PC-3 (cell line): ENCODE measurements at regions not wholly inside any gene's neighbourhood (a gene's known extent, or its start where the extent isn't known, plus 50 kb on each side); places are given as distances from the start of the nearest gene placed in this dataset.
"Not testable (repeated sequence)": the region's sequence is repeated elsewhere in the genome, so short reads cannot be mapped to it uniquely, and the experiment has no call there.

Experiments
- ATAC-seq: fragments of 200-7000 bp; cut with Tn5 transposase; 2 replicates; pipeline ENCODE4 v1.9.1; 2020; ENCODE audit warnings: mild to moderate bottlenecking, moderate library complexity
- BruUV-seq: library from RNA; stranded (reverse); fragments of 400-500 nt; replicated peaks from 2 replicates; lab custom pipeline; 2021; lab: Mats Ljungman, UMichigan
- CTCF ChIA-PET: fragments of 300-600 bp; sonication (Branson Sonifier 250); formaldehyde crosslinking; loops from one replicate; lab custom pipeline; 2022; ENCODE audit warnings: antibody characterized with exemption; lab: Charles Lee
- POLR2A ChIA-PET: fragments of 300-600 bp; sonication (Branson Sonifier 250); formaldehyde crosslinking; loops from one replicate; lab custom pipeline; 2022; ENCODE audit warnings: antibody characterized with exemption; ENCODE audit not compliant: unreplicated experiment; lab: Charles Lee
- DNase-seq: peaks from one replicate; pipeline ENCODE4 v3.0.0-alpha.2; 2015
- H2AFZ ChIP-seq: fragments of 300-600 bp; sonication (generic); 2 replicates; pipeline ENCODE4 v1.6.0; 2016; ENCODE audit warnings: antibody characterized with exemption, low read length
- H3F3A ChIP-seq: fragments of 300-600 bp; sonication (generic); one replicate; pipeline ENCODE4 v1.6.0; 2017; ENCODE audit warnings: antibody characterized with exemption, low read length, control low read depth, mild to moderate bottlenecking; ENCODE audit not compliant: unreplicated experiment
- H3K27ac ChIP-seq: fragments of 300-600 bp; sonication (generic); 2 replicates; pipeline ENCODE4 v1.5.1; 2016; ENCODE audit warnings: mild to moderate bottlenecking, low read length
- H3K27me3 ChIP-seq: fragments of 300-600 bp; sonication (generic); 2 replicates; pipeline ENCODE4 v1.6.1; 2016; ENCODE audit warnings: low read length, mixed read lengths
- H3K36me3 ChIP-seq: fragments of 300-600 bp; sonication (generic); 2 replicates; pipeline ENCODE4 v1.6.1; 2016; ENCODE audit warnings: low read depth, mixed run types, low read length, mixed read lengths
- H3K4me1 ChIP-seq: fragments of 300-600 bp; sonication (generic); 2 replicates; pipeline ENCODE4 v1.5.1; 2016; ENCODE audit warnings: low read length; ENCODE audit not compliant: insufficient read depth
- H3K4me2 ChIP-seq: fragments of 300-600 bp; sonication (generic); 2 replicates; pipeline ENCODE4 v1.6.0; 2016; ENCODE audit warnings: low read length
- H3K4me3 ChIP-seq: fragments of 300-600 bp; sonication (generic); 2 replicates; pipeline ENCODE4 v1.5.1; 2016; ENCODE audit warnings: mild to moderate bottlenecking, low read length, mixed read lengths
- H3K79me2 ChIP-seq: fragments of 300-600 bp; sonication (generic); 2 replicates; pipeline ENCODE4 v1.6.1; 2017; ENCODE audit warnings: low read length, mixed read lengths
- H3K9ac ChIP-seq: fragments of 300-600 bp; sonication (generic); 2 replicates; pipeline ENCODE4 v1.6.0; 2016; ENCODE audit warnings: mild to moderate bottlenecking, low read length
- H3K9me2 ChIP-seq: fragments of 300-600 bp; sonication (generic); replicated peaks from 2 replicates; pipeline ENCODE4 v1.6.1; 2016; ENCODE audit warnings: mixed run types, low read length, mixed read lengths
- H3K9me3 ChIP-seq: fragments of 300-600 bp; sonication (generic); 2 replicates; pipeline ENCODE4 v1.6.1; 2016; ENCODE audit warnings: low read length, mixed read lengths
- H4K20me1 ChIP-seq: fragments of 300-600 bp; sonication (generic); 2 replicates; pipeline ENCODE4 v1.6.1; 2016; ENCODE audit warnings: low read length, mixed read lengths
- CTCF ChIP-seq: fragments of 300-600 bp; sonication (generic); conservative IDR thresholded peaks from 2 replicates; pipeline ENCODE4 v1.5.1; 2017; ENCODE audit warnings: antibody characterized with exemption, low read depth, mild to moderate bottlenecking, low read length
- EZH2 ChIP-seq: fragments of 300-600 bp; sonication (generic); IDR thresholded peaks from one replicate; pipeline ENCODE4 v1.6.1; 2017; ENCODE audit warnings: antibody characterized with exemption, mild to moderate bottlenecking, low read length; ENCODE audit not compliant: unreplicated experiment
- EZH2phosphoT487 ChIP-seq: fragments of 300-600 bp; sonication (generic); IDR thresholded peaks from 2 replicates; pipeline ENCODE4 v1.6.1; 2018; ENCODE audit warnings: mild to moderate bottlenecking, antibody characterized with exemption, low read length, borderline replicate concordance
- intact Hi-C: fragments of 100-400 bp; cut with micrococcal nuclease; formaldehyde crosslinking; loops from 2 replicates; pipeline ENCODE4 v1.9.0; 2023

DNA sequence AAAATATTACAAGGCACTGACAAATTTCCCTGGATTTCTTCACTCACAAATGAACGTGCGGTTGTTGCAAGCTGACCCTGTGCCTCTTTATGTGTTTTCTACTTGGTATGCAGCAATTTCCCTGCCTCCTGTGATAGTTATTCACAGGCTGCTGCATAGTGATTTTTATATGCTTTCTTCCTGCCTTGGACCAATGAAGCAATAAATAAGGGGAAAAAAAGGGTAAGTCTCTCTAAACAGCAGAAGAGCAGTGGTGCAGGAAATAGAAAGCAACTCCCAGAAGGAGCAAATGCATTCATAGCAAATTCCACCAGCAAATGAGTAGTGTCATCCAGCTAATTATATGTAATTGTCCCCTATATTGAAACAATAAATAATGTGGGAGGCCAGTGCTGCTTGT lies 737.9 kb downstream of the GALC start:
- ChIA-PET POLR2A (no interaction called here), CTCF (no interaction called here)
- ATAC-seq (no peak), DNase-seq (no peak)
- Histone ChIP-seq H3K9me2 (no peaks in the 10 kb centered on the region), H3K9me3 (no peaks in the 10 kb centered on the region), H3K27me3 (no peaks in the 10 kb centered on the region), H3F3A (no peaks in the 10 kb centered on the region), H3K9ac (no peak overlapping the region), H3K4me3 (no peak overlapping the region), H3K4me2 (no peak overlapping the region), H3K79me2 (no peaks in the 10 kb centered on the region), H3K27ac (no peak overlapping the region), H3K4me1 (no peaks in the 10 kb centered on the region), H4K20me1 (no peaks in the 10 kb centered on the region), H2AFZ (no peak overlapping the region), H3K36me3 (no peaks in the 10 kb centered on the region)
- intact Hi-C loops = no loop called here
- BruUV-seq = no TSS peak
- TF ChIP-seq CTCF = no peak
- no peak for TF ChIP-seq EZH2phosphoT487
- no peak for TF ChIP-seq EZH2

DNA sequence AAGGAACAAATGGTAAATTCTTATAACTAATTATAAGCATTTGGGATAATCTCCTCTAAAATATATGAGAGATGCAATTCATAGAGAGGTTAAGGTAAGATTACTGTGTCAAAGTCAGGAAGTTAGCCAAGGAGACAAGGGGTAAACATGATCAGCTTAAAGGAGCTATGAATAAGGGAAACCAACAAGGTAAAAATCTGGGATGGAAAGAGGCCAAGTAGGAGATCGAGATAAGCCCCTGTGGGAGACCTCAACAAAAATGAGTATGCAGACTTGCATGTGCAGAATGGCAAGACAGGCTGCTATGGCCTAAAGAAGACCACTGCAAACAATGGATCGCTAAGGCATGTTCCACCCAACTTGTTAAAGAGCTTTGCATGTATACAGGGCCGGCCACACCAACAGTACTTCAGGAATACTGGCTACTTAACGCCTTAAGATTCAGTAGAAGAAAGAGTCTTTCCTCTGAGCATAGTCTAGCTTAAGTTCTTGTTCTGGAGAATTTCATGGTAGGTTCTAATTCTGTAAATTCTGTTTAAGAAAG lies 738.6 kb downstream of the GALC start:
- no peaks in the 10 kb centered on the region for H3K36me3 ChIP-seq
- no peaks in the 10 kb centered on the region for H3K4me1 ChIP-seq
- no peak for TF ChIP-seq EZH2
- TF ChIP-seq EZH2phosphoT487 = no peak
- TF ChIP-seq CTCF = no peak
- H3K9me2 ChIP-seq = no peaks in the 10 kb centered on the region
- no TSS peak for BruUV-seq
- no peak overlapping the region for H2AFZ ChIP-seq
- intact Hi-C loops = no loop called here
- H3K4me2 ChIP-seq = no peak overlapping the region
- no peaks in the 10 kb centered on the region for H3K79me2 ChIP-seq
- H3K27me3 ChIP-seq = no peaks in the 10 kb centered on the region
- no peaks in the 10 kb centered on the region for H3K9me3 ChIP-seq
- POLR2A ChIA-PET = no interaction called here
- H3K27ac ChIP-seq = no peak overlapping the region
- no peak overlapping the region for H3K4me3 ChIP-seq
- no peaks in the 10 kb centered on the region for H4K20me1 ChIP-seq
- H3K9ac ChIP-seq = no peak overlapping the region
- CTCF ChIA-PET = no interaction called here
- ATAC-seq (no peak), DNase-seq (no peak)
- H3F3A ChIP-seq = no peaks in the 10 kb centered on the region

- ATAC-seq, POLR2A ChIA-PET, BruUV-seq, H3K9ac ChIP-seq, H3K4me2 ChIP-seq, H3K9me2 ChIP-seq, intact Hi-C loops, DNase-seq, H3F3A ChIP-seq, CTCF ChIA-PET, H3K27ac ChIP-seq, H3K36me3 ChIP-seq, H3K4me3 ChIP-seq, H3K27me3 ChIP-seq, H2AFZ ChIP-seq, H3K9me3 ChIP-seq, H3K79me2 ChIP-seq, H3K4me1 ChIP-seq, H4K20me1 ChIP-seq: not testable (repeated sequence)
Observed at GRCh38 chr14:87253791-87254190, 739.2 kb downstream of the GALC start.
